ENCODE measurements at regions not wholly inside any gene's neighbourhood (a gene's known extent, or its start where the extent isn't known, plus 50 kb on each side); places are given as distances from the start of the nearest gene placed in this dataset.

- TF ChIP-seq CTCF (IDR thresholded peaks at IDR 0.05; ENCODE audit: insufficient read depth, missing control alignments), result no peak
- DNase-seq (ENCODE audit: insufficient read length, low spot score) (no peak), FAIRE-seq (no peak)
These were observed 994.7 kb downstream of the EPHA3 start for GRCh38 chr3:90102146-90102545.

GRCh38 chr3:90121326-90121725 lies 1013.9 kb downstream of the EPHA3 start:
- no peak for FAIRE-seq
- no peak for DNase-seq (ENCODE audit: insufficient read length, low spot score)
- TF ChIP-seq CTCF (IDR thresholded peaks at IDR 0.05; ENCODE audit: insufficient read depth, missing control alignments), result no peak

GRCh38 chr3:90128391-90128790 lies 1021.0 kb downstream of the EPHA3 start:
- TF ChIP-seq CTCF (IDR thresholded peaks at IDR 0.05; ENCODE audit: insufficient read depth, missing control alignments), result no peak
- DNase-seq (ENCODE audit: insufficient read length, low spot score), result no peak

GRCh38 chr3:90129730-90130129 lies 1022.3 kb downstream of the EPHA3 start:
- FAIRE-seq (no peak), DNase-seq (ENCODE audit: insufficient read length, low spot score) (no peak)
- no peak for TF ChIP-seq CTCF (IDR thresholded peaks at IDR 0.05; ENCODE audit: insufficient read depth, missing control alignments)

More at GRCh38 chr3:90128391-90128790, 1021.0 kb downstream of the EPHA3 start:
- FAIRE-seq, result no peak

- no peak for TF ChIP-seq CTCF (IDR thresholded peaks at IDR 0.05; ENCODE audit: insufficient read depth, missing control alignments)
- FAIRE-seq (no peak), DNase-seq (ENCODE audit: insufficient read length, low spot score) (no peak)
These were observed 1024.8 kb downstream of the EPHA3 start for GRCh38 chr3:90132197-90132596.

GRCh38 chr3:90134090-90134489 lies 1026.7 kb downstream of the EPHA3 start:
- DNase-seq (ENCODE audit: insufficient read length, low spot score) (no peak), FAIRE-seq (no peak)
- no peak for TF ChIP-seq CTCF (IDR thresholded peaks at IDR 0.05; ENCODE audit: insufficient read depth, missing control alignments)

- no peak for DNase-seq (ENCODE audit: insufficient read length, low spot score)
- no peak for TF ChIP-seq CTCF (IDR thresholded peaks at IDR 0.05; ENCODE audit: insufficient read depth, missing control alignments)
- no peak for FAIRE-seq
These were observed 1029.2 kb downstream of the EPHA3 start for GRCh38 chr3:90136456-90137191.

All from D721Med (cell line).